ENCODE measurements at regions not wholly inside any gene's neighbourhood (a gene's known extent, or its start where the extent isn't known, plus 50 kb on each side); places are given as distances from the start of the nearest gene placed in this dataset.

- DNase-seq (ENCODE audit: low read depth), result no peak
These were observed 61.2 kb downstream of the KLF6 start for GRCh38 chr10:3723766-3724165.

- no peak for DNase-seq (ENCODE audit: low read depth)
These were observed 64.6 kb downstream of the KLF6 start for GRCh38 chr10:3720228-3721019.

- DNase-seq (ENCODE audit: low read depth), result no peak
These were observed 65.8 kb downstream of the KLF6 start for GRCh38 chr10:3719024-3719843.

GRCh38 chr10:3716093-3716492 lies 68.9 kb downstream of the KLF6 start:
- no peak for DNase-seq (ENCODE audit: low read depth)

- DNase-seq (ENCODE audit: low read depth), result no peak
These were observed 70.0 kb downstream of the KLF6 start for GRCh38 chr10:3714967-3715366.

GRCh38 chr10:3714531-3714930 lies 70.5 kb downstream of the KLF6 start:
- DNase-seq (ENCODE audit: low read depth), result no peak

- DNase-seq (ENCODE audit: low read depth), result no peak
These were observed 72.3 kb downstream of the KLF6 start for GRCh38 chr10:3712707-3713106.

- DNase-seq (ENCODE audit: low read depth), result no peak
These were observed 73.1 kb downstream of the KLF6 start for GRCh38 chr10:3711918-3712317.

- no peak for DNase-seq (ENCODE audit: low read depth)
These were observed 74.2 kb downstream of the KLF6 start for GRCh38 chr10:3710764-3711163.

GRCh38 chr10:3709456-3710060 lies 75.5 kb downstream of the KLF6 start:
- DNase-seq (ENCODE audit: low read depth), result no peak

- DNase-seq (ENCODE audit: low read depth), result no peak
These were observed 76.2 kb downstream of the KLF6 start for GRCh38 chr10:3708852-3709251.

- DNase-seq (ENCODE audit: low read depth), result no peak
These were observed 80.3 kb downstream of the KLF6 start for GRCh38 chr10:3704565-3705325.

- DNase-seq (ENCODE audit: low read depth), result no peak
These were observed 82.4 kb downstream of the KLF6 start for GRCh38 chr10:3702569-3702968.

- no peak for DNase-seq (ENCODE audit: low read depth)
These were observed 82.9 kb downstream of the KLF6 start for GRCh38 chr10:3702056-3702546.

GRCh38 chr10:3701491-3701890 lies 83.5 kb downstream of the KLF6 start:
- DNase-seq (ENCODE audit: low read depth), result no peak

GRCh38 chr10:3700531-3701076 lies 84.4 kb downstream of the KLF6 start:
- no peak for DNase-seq (ENCODE audit: low read depth)

- no peak for DNase-seq (ENCODE audit: low read depth)
These were observed 85.1 kb downstream of the KLF6 start for GRCh38 chr10:3699916-3700315.

- no peak for DNase-seq (ENCODE audit: low read depth)
These were observed 86.7 kb downstream of the KLF6 start for GRCh38 chr10:3698312-3698711.

- no peak for DNase-seq (ENCODE audit: low read depth)
These were observed 91.3 kb downstream of the KLF6 start for GRCh38 chr10:3693698-3694080.

GRCh38 chr10:3693022-3693697 lies 91.8 kb downstream of the KLF6 start:
- DNase-seq (ENCODE audit: low read depth), result no peak

- DNase-seq (ENCODE audit: low read depth), result no peak
These were observed 92.5 kb downstream of the KLF6 start for GRCh38 chr10:3692387-3692999.
